Body of pancreas (tissue), 4 donors: ENCODE measurements at regions not wholly inside any gene's neighbourhood (a gene's known extent, or its start where the extent isn't known, plus 50 kb on each side); places are given as distances from the start of the nearest gene placed in this dataset.

ENCODE experiments used
- POLR2A ChIP-seq, 3 donors: fragments of 450-650 bp; IDR thresholded peaks; one replicate each; pipeline ENCODE4 v1.6.1; 2016; ENCODE audit warnings: antibody characterized with exemption in 3 of 3, mild to moderate bottlenecking in 2 of 3
- TF ChIP-seq, protein P1 (sequence below), 7 experiments: fragments of 450-650 bp in 4 of 7; fragments of 200-600 bp in 3 of 7; sonication (generic) in 3 of 7; IDR thresholded peaks; one replicate each; pipeline ENCODE4 v1.5.1; 2016 to 2019; ENCODE audit warnings: antibody characterized with exemption in 7 of 7

DNA sequence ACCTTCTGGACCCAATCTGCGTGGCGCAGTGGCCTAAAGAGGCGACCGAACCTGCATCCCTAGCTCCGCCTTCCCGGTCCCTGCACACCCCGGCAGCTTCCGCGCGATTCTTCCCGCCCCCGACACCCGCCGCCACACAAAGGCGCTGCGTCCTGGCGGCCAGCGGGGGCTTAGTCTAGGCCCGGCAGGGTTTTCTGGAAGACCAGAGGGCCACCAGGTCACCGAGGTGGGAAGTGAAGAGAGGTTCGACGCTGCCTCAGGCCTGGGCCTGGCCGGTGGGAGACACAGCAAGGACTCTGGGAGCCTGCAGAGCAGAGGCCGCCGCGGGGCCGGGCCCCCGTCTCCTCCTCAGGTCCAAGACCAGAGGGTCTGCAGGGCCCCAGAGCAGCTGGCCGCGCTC is 154.9 kb downstream of the OR2B2 start:
- no peak for TF ChIP-seq POLR2A (IDR thresholded peaks at IDR 0.05)
- TF ChIP-seq, protein P1, sequence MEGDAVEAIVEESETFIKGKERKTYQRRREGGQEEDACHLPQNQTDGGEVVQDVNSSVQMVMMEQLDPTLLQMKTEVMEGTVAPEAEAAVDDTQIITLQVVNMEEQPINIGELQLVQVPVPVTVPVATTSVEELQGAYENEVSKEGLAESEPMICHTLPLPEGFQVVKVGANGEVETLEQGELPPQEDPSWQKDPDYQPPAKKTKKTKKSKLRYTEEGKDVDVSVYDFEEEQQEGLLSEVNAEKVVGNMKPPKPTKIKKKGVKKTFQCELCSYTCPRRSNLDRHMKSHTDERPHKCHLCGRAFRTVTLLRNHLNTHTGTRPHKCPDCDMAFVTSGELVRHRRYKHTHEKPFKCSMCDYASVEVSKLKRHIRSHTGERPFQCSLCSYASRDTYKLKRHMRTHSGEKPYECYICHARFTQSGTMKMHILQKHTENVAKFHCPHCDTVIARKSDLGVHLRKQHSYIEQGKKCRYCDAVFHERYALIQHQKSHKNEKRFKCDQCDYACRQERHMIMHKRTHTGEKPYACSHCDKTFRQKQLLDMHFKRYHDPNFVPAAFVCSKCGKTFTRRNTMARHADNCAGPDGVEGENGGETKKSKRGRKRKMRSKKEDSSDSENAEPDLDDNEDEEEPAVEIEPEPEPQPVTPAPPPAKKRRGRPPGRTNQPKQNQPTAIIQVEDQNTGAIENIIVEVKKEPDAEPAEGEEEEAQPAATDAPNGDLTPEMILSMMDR (IDR thresholded peaks at IDR 0.05): no peak
